ENCODE measurements at regions not wholly inside any gene's neighbourhood (a gene's known extent, or its start where the extent isn't known, plus 50 kb on each side); places are given as distances from the start of the nearest gene placed in this dataset.
"Not testable (repeated sequence)": the region's sequence is repeated elsewhere in the genome, so short reads cannot be mapped to it uniquely, and the experiment has no call there.

- intact Hi-C loops (cut with micrococcal nuclease), result no loop called here
- Histone ChIP-seq H3K36me3 (no peaks in the 10 kb centered on the region), H3K4me3 (no peak overlapping the region), H3K27me3 (ENCODE audit: low read depth) (no peaks in the 10 kb centered on the region), H3K27ac (replicated peaks) (no peak overlapping the region), H3K9me3 (replicated peaks) (peaks cover 38% of the 10 kb centered on the region), H3K4me1 (no peaks in the 10 kb centered on the region)
- no peak for TF ChIP-seq CTCF (IDR thresholded peaks at IDR 0.05; ENCODE audit: borderline replicate concordance)
- DNase-seq, result no peak
These were observed 331.5 kb upstream of the CNTNAP2 start for GRCh38 chr7:145784809-145785780.

- H3K36me3 ChIP-seq; intact Hi-C loops (cut with micrococcal nuclease); H3K4me1 ChIP-seq; DNase-seq; H3K27me3 ChIP-seq (ENCODE audit: low read depth); H3K4me3 ChIP-seq; H3K27ac ChIP-seq (replicated peaks): not testable (repeated sequence)
- H3K9me3 ChIP-seq (replicated peaks), result peaks cover 41% of the 10 kb centered on the region
These were observed 335.2 kb upstream of the CNTNAP2 start for GRCh38 chr7:145781388-145781787.

- no peak overlapping the region for H3K27ac ChIP-seq (replicated peaks)
- no peaks in the 10 kb centered on the region for H3K4me1 ChIP-seq
- H3K27me3 ChIP-seq (ENCODE audit: low read depth), result no peaks in the 10 kb centered on the region
- DNase-seq, result no peak
- TF ChIP-seq CTCF (IDR thresholded peaks at IDR 0.05; ENCODE audit: borderline replicate concordance), result no peak
- intact Hi-C loops (cut with micrococcal nuclease), result no loop called here
- H3K4me3 ChIP-seq, result no peak overlapping the region
- peaks cover 25% of the 10 kb centered on the region for H3K9me3 ChIP-seq (replicated peaks)
- H3K36me3 ChIP-seq, result no peaks in the 10 kb centered on the region
These were observed 337.5 kb upstream of the CNTNAP2 start for GRCh38 chr7:145779140-145779539.

- intact Hi-C loops (cut with micrococcal nuclease), result no loop called here
- no peak overlapping the region for H3K27ac ChIP-seq (replicated peaks)
- no peak overlapping the region for H3K4me3 ChIP-seq
- H3K4me1 ChIP-seq, result no peaks in the 10 kb centered on the region
- TF ChIP-seq CTCF (IDR thresholded peaks at IDR 0.05; ENCODE audit: borderline replicate concordance), result no peak
- no peaks in the 10 kb centered on the region for H3K9me3 ChIP-seq (replicated peaks)
- DNase-seq, result no peak
- H3K27me3 ChIP-seq (ENCODE audit: low read depth), result no peaks in the 10 kb centered on the region
- H3K36me3 ChIP-seq, result no peaks in the 10 kb centered on the region
These were observed 341.8 kb upstream of the CNTNAP2 start for GRCh38 chr7:145774777-145775176.

GRCh38 chr7:145753004-145753403 is 363.6 kb upstream of the CNTNAP2 start:
- Histone ChIP-seq H3K4me3 (no peak overlapping the region), H3K27ac (replicated peaks) (no peak overlapping the region), H3K27me3 (ENCODE audit: low read depth) (no peaks in the 10 kb centered on the region), H3K36me3 (no peaks in the 10 kb centered on the region), H3K9me3 (replicated peaks) (peaks cover 41% of the 10 kb centered on the region), H3K4me1 (no peaks in the 10 kb centered on the region)
- TF ChIP-seq CTCF (IDR thresholded peaks at IDR 0.05; ENCODE audit: borderline replicate concordance), result no peak
- DNase-seq, result no peak
- intact Hi-C loops (cut with micrococcal nuclease), result no loop called here

- DNase-seq, result no peak
- no peaks in the 10 kb centered on the region for H3K36me3 ChIP-seq
These were observed 379.0 kb upstream of the CNTNAP2 start for GRCh38 chr7:145737617-145738016.

More at GRCh38 chr7:145737617-145738016, 379.0 kb upstream of the CNTNAP2 start:
- no peak for TF ChIP-seq CTCF (IDR thresholded peaks at IDR 0.05; ENCODE audit: borderline replicate concordance)
- Histone ChIP-seq H3K4me3 (no peak overlapping the region), H3K27ac (replicated peaks) (no peak overlapping the region), H3K9me3 (replicated peaks) (peaks cover 18% of the 10 kb centered on the region), H3K27me3 (ENCODE audit: low read depth) (no peaks in the 10 kb centered on the region), H3K4me1 (no peaks in the 10 kb centered on the region)
- intact Hi-C loops (cut with micrococcal nuclease), result no loop called here
